Keratinocyte (primary cell): ENCODE measurements at regions not wholly inside any gene's neighbourhood (a gene's known extent, or its start where the extent isn't known, plus 50 kb on each side); places are given as distances from the start of the nearest gene placed in this dataset.

Experiments
- DNase-seq: peaks from one replicate; pipeline ENCODE4 v3.0.0-alpha.2; 2011; ENCODE audit warnings: low read depth, missing footprints, low spot score
- FAIRE-seq: peaks from 2 replicates; lab custom pipeline; 2011; peaks lifted over from hg19 to GRCh38; lab: Jason Lieb, UNC
- H2AFZ ChIP-seq: 2 replicates; pipeline ENCODE4 v1.6.0; 2012; ENCODE audit warnings: low read length, control low read depth, inconsistent platforms; ENCODE audit not compliant: control insufficient read depth
- H3K27ac ChIP-seq: 2 replicates; pipeline ENCODE4 v1.5.1; 2011; ENCODE audit warnings: low read length; ENCODE audit not compliant: control insufficient read depth, insufficient read depth
- H3K27me3 ChIP-seq: 3 replicates; pipeline ENCODE4 v1.6.0; 2011; ENCODE audit warnings: low read length; ENCODE audit not compliant: control insufficient read depth, insufficient read depth; ENCODE audit errors: extremely low read depth
- H3K36me3 ChIP-seq, 2 experiments: 2 replicates in 1 of 2; 3 replicates in 1 of 2; pipeline ENCODE4 v1.5.1; 2011; ENCODE audit warnings: low read length in 2 of 2, mild to moderate bottlenecking in 1 of 2; ENCODE audit not compliant: control insufficient read depth in 2 of 2, insufficient read depth in 2 of 2; ENCODE audit errors: extremely low read depth in 1 of 2
- H3K4me1 ChIP-seq: 3 replicates; pipeline ENCODE4 v1.5.1; 2011; ENCODE audit warnings: low read length; ENCODE audit not compliant: control insufficient read depth, insufficient read depth; ENCODE audit errors: extremely low read depth
- H3K4me2 ChIP-seq: 3 replicates; pipeline ENCODE4 v1.6.0; 2011; ENCODE audit warnings: low read depth, low read length; ENCODE audit not compliant: control insufficient read depth, insufficient read depth; ENCODE audit errors: extremely low read depth
- H3K4me3 ChIP-seq, 3 experiments: fragments of 200-600 bp in 1 of 3; sonication (generic) in 1 of 3; 2 replicates in 2 of 3; 3 replicates in 1 of 3; pipeline ENCODE4 v1.5.1; 2011 to 2016; ENCODE audit warnings: low read length in 3 of 3, mild to moderate bottlenecking in 3 of 3, control low read depth in 2 of 3, inconsistent platforms in 1 of 3, low read depth in 1 of 3, mixed read lengths in 1 of 3, mixed run types in 1 of 3, moderate library complexity in 1 of 3; ENCODE audit not compliant: control insufficient read depth in 2 of 3, insufficient read depth in 2 of 3; ENCODE audit errors: extremely low read depth in 1 of 3
- H3K79me2 ChIP-seq: 2 replicates; pipeline ENCODE4 v1.6.0; 2012; ENCODE audit warnings: low read length; ENCODE audit not compliant: control insufficient read depth, insufficient read depth
- H3K9ac ChIP-seq: 3 replicates; pipeline ENCODE4 v1.6.0; 2011; ENCODE audit warnings: low read length; ENCODE audit not compliant: control insufficient read depth, insufficient read depth; ENCODE audit errors: extremely low read depth
- H3K9me1 ChIP-seq: 3 replicates; pipeline ENCODE4 v1.6.0; 2011; ENCODE audit warnings: low read length; ENCODE audit not compliant: control insufficient read depth, insufficient read depth; ENCODE audit errors: extremely low read depth
- H3K9me3 ChIP-seq: 2 replicates; pipeline ENCODE4 v1.5.1; 2012; ENCODE audit warnings: low read depth, low read length; ENCODE audit not compliant: control insufficient read depth
- H4K20me1 ChIP-seq: 3 replicates; pipeline ENCODE4 v1.6.0; 2011; ENCODE audit warnings: low read length; ENCODE audit not compliant: control insufficient read depth, insufficient read depth; ENCODE audit errors: extremely low read depth
- EZH2 ChIP-seq: IDR thresholded peaks from one replicate; pipeline ENCODE4 v1.6.1; 2012; ENCODE audit warnings: inconsistent platforms, mild to moderate bottlenecking, low read length, moderate library complexity
- dilution Hi-C: fragments of 300-500 bp; cut with MboI; formaldehyde crosslinking; loops from one replicate; pipeline ENCODE4 v1.7.0; 2020; ENCODE audit warnings: low sequenced_read_pairs; ENCODE audit not compliant: extremely low pct_ligation_motif_present
- TF ChIP-seq, protein P1 (sequence below), 3 experiments: IDR thresholded peaks in 1 of 3; conservative IDR thresholded peaks in 1 of 3; optimal IDR thresholded peaks in 1 of 3; 2 replicates in 2 of 3; 3 replicates in 1 of 3; pipeline versions ENCODE3 to v1.5.1; 2011; ENCODE audit warnings: low read length in 3 of 3, mild to moderate bottlenecking in 3 of 3, moderate library complexity in 2 of 3, control low read depth in 1 of 3, inconsistent platforms in 1 of 3; ENCODE audit not compliant: insufficient read depth in 2 of 3; ENCODE audit errors: extremely low read depth in 1 of 3

DNA sequence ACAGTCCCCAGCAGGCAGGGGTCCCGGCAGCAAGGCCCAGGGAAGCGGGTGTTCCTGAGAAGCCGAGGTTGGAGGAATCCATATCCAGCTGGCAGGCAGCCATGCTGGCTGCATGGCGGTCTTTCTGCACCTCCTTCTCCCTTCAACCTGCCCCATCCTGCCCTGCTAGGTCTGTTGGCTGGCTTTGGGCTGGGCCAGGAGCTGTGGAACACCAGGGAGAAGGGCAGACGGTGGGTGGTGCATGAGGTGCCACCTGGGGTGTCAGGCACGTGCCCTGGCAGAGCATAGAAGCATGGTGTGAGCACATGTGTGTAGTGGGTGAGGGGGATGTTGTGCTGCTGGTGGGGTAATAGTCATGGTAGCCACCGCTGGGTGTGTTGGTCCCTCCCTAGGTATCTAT is 150.1 kb downstream of the PJA1 start:
- Histone ChIP-seq H3K4me2 (no peak overlapping the region), H3K27me3 (peaks cover 3% of the 10 kb centered on the region), H3K79me2 (no peaks in the 10 kb centered on the region), H3K27ac (no peak overlapping the region), H3K36me3 (no peaks in the 10 kb centered on the region), H3K9me1 (no peaks in the 10 kb centered on the region), H3K4me3 (no peak overlapping the region), H2AFZ (no peak overlapping the region), H3K9me3 (no peaks in the 10 kb centered on the region), H3K4me1 (peaks cover 4% of the 10 kb centered on the region), H4K20me1 (no peaks in the 10 kb centered on the region), H3K9ac (no peak overlapping the region)
- no peak for TF ChIP-seq EZH2
- TF ChIP-seq, protein P1, sequence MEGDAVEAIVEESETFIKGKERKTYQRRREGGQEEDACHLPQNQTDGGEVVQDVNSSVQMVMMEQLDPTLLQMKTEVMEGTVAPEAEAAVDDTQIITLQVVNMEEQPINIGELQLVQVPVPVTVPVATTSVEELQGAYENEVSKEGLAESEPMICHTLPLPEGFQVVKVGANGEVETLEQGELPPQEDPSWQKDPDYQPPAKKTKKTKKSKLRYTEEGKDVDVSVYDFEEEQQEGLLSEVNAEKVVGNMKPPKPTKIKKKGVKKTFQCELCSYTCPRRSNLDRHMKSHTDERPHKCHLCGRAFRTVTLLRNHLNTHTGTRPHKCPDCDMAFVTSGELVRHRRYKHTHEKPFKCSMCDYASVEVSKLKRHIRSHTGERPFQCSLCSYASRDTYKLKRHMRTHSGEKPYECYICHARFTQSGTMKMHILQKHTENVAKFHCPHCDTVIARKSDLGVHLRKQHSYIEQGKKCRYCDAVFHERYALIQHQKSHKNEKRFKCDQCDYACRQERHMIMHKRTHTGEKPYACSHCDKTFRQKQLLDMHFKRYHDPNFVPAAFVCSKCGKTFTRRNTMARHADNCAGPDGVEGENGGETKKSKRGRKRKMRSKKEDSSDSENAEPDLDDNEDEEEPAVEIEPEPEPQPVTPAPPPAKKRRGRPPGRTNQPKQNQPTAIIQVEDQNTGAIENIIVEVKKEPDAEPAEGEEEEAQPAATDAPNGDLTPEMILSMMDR (optimal IDR thresholded peaks at IDR 0.05 in 1 of 3, IDR thresholded peaks at IDR 0.05 in 1 of 3, conservative IDR thresholded peaks at IDR 0.05 in 1 of 3; ENCODE audit: extremely low read depth in 1 of 3, insufficient read depth in 2 of 3, low read length in 3 of 3), result no peak
- DNase-seq (no peak), FAIRE-seq (no peak)
- dilution Hi-C loops, result no loop called here

DNA sequence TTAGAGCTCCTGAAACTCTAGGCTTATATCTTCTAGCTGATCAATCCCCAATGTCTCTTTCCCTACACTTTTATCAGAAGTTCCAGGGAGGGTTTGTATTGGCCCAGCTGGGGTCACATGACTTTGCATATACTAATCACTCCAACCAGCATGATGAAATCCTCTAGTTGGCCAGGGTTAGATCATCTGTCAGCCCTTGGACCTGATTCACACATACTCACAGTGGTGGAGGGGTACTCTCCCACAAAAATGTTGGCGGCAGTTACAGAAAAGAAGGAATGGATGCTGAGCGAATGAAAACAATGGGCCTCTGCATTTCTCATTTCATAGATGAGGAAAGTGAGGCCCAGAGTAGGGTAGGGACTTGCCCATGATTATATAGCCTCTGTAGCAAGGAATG is 151.1 kb downstream of the PJA1 start:
- Histone ChIP-seq H3K79me2 (no peaks in the 10 kb centered on the region), H2AFZ (no peak overlapping the region), H3K4me2 (no peak overlapping the region), H4K20me1 (no peaks in the 10 kb centered on the region), H3K36me3 (no peaks in the 10 kb centered on the region), H3K9me1 (no peaks in the 10 kb centered on the region), H3K9ac (no peak overlapping the region), H3K27me3 (peaks cover 3% of the 10 kb centered on the region), H3K4me3 (no peak overlapping the region), H3K27ac (no peak overlapping the region), H3K4me1 (peaks cover 4% of the 10 kb centered on the region), H3K9me3 (no peaks in the 10 kb centered on the region)
- TF ChIP-seq, protein P1 (optimal IDR thresholded peaks at IDR 0.05 in 1 of 3, IDR thresholded peaks at IDR 0.05 in 1 of 3, conservative IDR thresholded peaks at IDR 0.05 in 1 of 3; ENCODE audit: extremely low read depth in 1 of 3, insufficient read depth in 2 of 3, low read length in 3 of 3), result no peak
- no peak for TF ChIP-seq EZH2
- DNase-seq, result no peak
- dilution Hi-C loops, result no loop called here
- FAIRE-seq, result no peak
